Hepatocyte (in vitro differentiated cells): ENCODE measurements at regions not wholly inside any gene's neighbourhood (a gene's known extent, or its start where the extent isn't known, plus 50 kb on each side); places are given as distances from the start of the nearest gene placed in this dataset.

Source experiments
- DNase-seq: peaks from one replicate; pipeline ENCODE4 v3.0.0-alpha.2; 2016; ENCODE audit warnings: low spot score
- H2AFZ ChIP-seq: fragments of 200-600 bp; sonication (generic); 2 replicates; pipeline ENCODE4 v1.6.0; 2016; ENCODE audit warnings: antibody characterized with exemption, mild to moderate bottlenecking
- H3K27ac ChIP-seq: fragments of 200-600 bp; sonication (generic); 2 replicates; pipeline ENCODE4 v1.5.1; 2016; ENCODE audit warnings: mild to moderate bottlenecking
- H3K27me3 ChIP-seq: fragments of 200-600 bp; sonication (generic); 2 replicates; pipeline ENCODE4 v1.6.1; 2016
- H3K36me3 ChIP-seq: fragments of 200-600 bp; sonication (generic); replicated peaks from 2 replicates; pipeline ENCODE4 v1.5.1; 2016; ENCODE audit warnings: low read depth; ENCODE audit not compliant: insufficient read depth
- H3K4me1 ChIP-seq: fragments of 200-600 bp; sonication (generic); 2 replicates; pipeline ENCODE4 v1.5.1; 2016; ENCODE audit warnings: mild to moderate bottlenecking, moderate library complexity; ENCODE audit not compliant: insufficient read depth
- H3K4me2 ChIP-seq: fragments of 200-600 bp; sonication (generic); 2 replicates; pipeline ENCODE4 v1.6.0; 2016
- H3K4me3 ChIP-seq: fragments of 200-600 bp; sonication (generic); 2 replicates; pipeline ENCODE4 v1.5.1; 2016; ENCODE audit warnings: mild to moderate bottlenecking
- H3K79me2 ChIP-seq: fragments of 200-600 bp; sonication (generic); 2 replicates; pipeline ENCODE4 v1.6.0; 2017; ENCODE audit warnings: mild to moderate bottlenecking
- H3K9me2 ChIP-seq: fragments of 200-600 bp; sonication (generic); replicated peaks from 2 replicates; pipeline ENCODE4 v1.6.0; 2017; ENCODE audit warnings: mild to moderate bottlenecking; ENCODE audit not compliant: insufficient read depth
- H3K9me3 ChIP-seq: fragments of 200-600 bp; sonication (generic); 2 replicates; pipeline ENCODE4 v1.5.1; 2016; ENCODE audit warnings: low read depth, mild to moderate bottlenecking
- H4K20me1 ChIP-seq: fragments of 200-600 bp; sonication (generic); 2 replicates; pipeline ENCODE4 v1.6.0; 2016; ENCODE audit warnings: mild to moderate bottlenecking; ENCODE audit not compliant: insufficient read depth, poor library complexity, severe bottlenecking
- CTCF ChIP-seq: fragments of 200-600 bp; sonication (generic); IDR thresholded peaks from 2 replicates; pipeline ENCODE4 v1.5.1; 2016; ENCODE audit warnings: antibody characterized with exemption, mild to moderate bottlenecking; ENCODE audit not compliant: poor library complexity
- EZH2 ChIP-seq: fragments of 200-600 bp; sonication (generic); IDR thresholded peaks from 2 replicates; pipeline ENCODE4 v1.6.1; 2016; ENCODE audit warnings: antibody characterized with exemption, mild to moderate bottlenecking, borderline replicate concordance
- EZH2phosphoT487 ChIP-seq: fragments of 200-600 bp; sonication (generic); IDR thresholded peaks from one replicate; pipeline ENCODE4 v1.6.1; 2018; ENCODE audit warnings: antibody characterized with exemption, mild to moderate bottlenecking, low read depth, moderate library complexity; ENCODE audit not compliant: unreplicated experiment, severe bottlenecking
- WGBS: methylation state at CpG from one replicate; pipeline ENCODE4 v1.1.6; 2016; ENCODE audit warnings: low lambda C conversion rate; ENCODE audit errors: missing lambda C conversion rate; 5-methylcytosine and 5-hydroxymethylcytosine counted together

GRCh38 chr3:187995043-187995400, 158.9 kb upstream of the LPP start:
- no peak overlapping the region for H3K4me3 ChIP-seq
- TF ChIP-seq CTCF (no peak), EZH2phosphoT487 (no peak), EZH2 (no peak)
- no peaks in the 10 kb centered on the region for H3K79me2 ChIP-seq
- H3K27ac ChIP-seq: no peak overlapping the region
- no peaks in the 10 kb centered on the region for H3K27me3 ChIP-seq
- no peaks in the 10 kb centered on the region for H3K9me2 ChIP-seq
- no peaks in the 10 kb centered on the region for H3K9me3 ChIP-seq
- H2AFZ ChIP-seq: no peak overlapping the region
- no peak for DNase-seq
- no peaks in the 10 kb centered on the region for H4K20me1 ChIP-seq
- H3K36me3 ChIP-seq: no peaks in the 10 kb centered on the region
- peaks cover 16% of the 10 kb centered on the region for H3K4me1 ChIP-seq
- no peak overlapping the region for H3K4me2 ChIP-seq

DNA sequence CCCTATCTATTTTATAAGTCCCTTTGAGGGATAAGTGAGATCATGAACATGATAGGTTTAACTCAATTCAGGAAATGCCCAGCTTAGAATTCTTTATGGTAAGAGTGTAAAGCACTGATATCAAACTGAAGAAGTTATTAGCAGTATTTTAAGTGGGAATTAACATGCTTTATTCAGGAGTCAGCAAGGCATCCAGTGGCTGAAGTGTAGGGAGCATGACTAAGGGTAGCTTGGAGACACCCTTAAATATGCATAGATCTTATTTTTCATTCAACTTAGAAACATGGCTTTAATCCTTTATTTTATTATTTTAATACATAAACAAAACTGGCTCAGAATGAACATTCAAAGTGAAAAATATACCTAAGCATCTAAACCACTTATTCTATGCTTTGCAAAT, 158.3 kb upstream of the LPP start:
- Histone ChIP-seq H3K9me3 (no peaks in the 10 kb centered on the region), H4K20me1 (no peaks in the 10 kb centered on the region), H3K36me3 (no peaks in the 10 kb centered on the region), H3K27ac (no peak overlapping the region), H3K4me3 (no peak overlapping the region), H3K79me2 (no peaks in the 10 kb centered on the region), H3K27me3 (no peaks in the 10 kb centered on the region), H3K9me2 (no peaks in the 10 kb centered on the region), H3K4me2 (no peak overlapping the region), H3K4me1 (peaks cover 22% of the 10 kb centered on the region), H2AFZ (no peak overlapping the region)
- no peak for DNase-seq
- TF ChIP-seq EZH2phosphoT487 (no peak), EZH2 (no peak), CTCF (no peak)

GRCh38 chr3:187996609-187997008, 157.3 kb upstream of the LPP start:
- H3K4me1 ChIP-seq: peaks cover 29% of the 10 kb centered on the region
- no peaks in the 10 kb centered on the region for H3K36me3 ChIP-seq
- TF ChIP-seq CTCF (no peak), EZH2phosphoT487 (no peak), EZH2 (no peak)
- no peak overlapping the region for H3K4me3 ChIP-seq
- no peaks in the 10 kb centered on the region for H3K79me2 ChIP-seq
- no peak overlapping the region for H3K4me2 ChIP-seq
- H4K20me1 ChIP-seq: no peaks in the 10 kb centered on the region
- peak overlapping the region; percentile 77 for H3K27ac ChIP-seq
- 76% methylated on average over 2 of the region's 2 CpGs for WGBS
- no peaks in the 10 kb centered on the region for H3K9me3 ChIP-seq
- no peaks in the 10 kb centered on the region for H3K27me3 ChIP-seq
- no peak overlapping the region for H2AFZ ChIP-seq
- H3K9me2 ChIP-seq: no peaks in the 10 kb centered on the region
- DNase-seq: no peak

DNA sequence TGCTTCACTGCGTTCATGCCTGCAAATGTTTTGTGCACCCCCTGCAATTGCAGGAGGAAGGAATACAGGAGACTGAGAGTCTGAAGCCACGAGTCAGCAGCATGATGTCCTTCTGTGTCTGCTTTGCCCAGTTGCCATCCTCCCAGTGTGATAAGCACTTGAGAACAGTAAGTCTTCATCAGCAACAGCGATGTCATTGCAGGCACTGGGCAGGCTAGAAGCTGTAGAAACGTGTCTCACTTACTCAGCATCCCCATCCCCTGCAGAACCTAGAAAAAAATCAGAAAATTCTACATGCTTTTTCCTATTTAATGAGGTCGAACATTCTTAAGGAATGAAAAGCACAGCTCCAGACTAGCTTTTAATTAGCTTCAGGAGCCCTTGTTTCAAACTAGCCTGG, 156.5 kb upstream of the LPP start:
- WGBS: 65% methylated on average over 5 of the region's 5 CpGs
- Histone ChIP-seq H3K79me2 (no peaks in the 10 kb centered on the region), H3K4me2 (peak overlapping the region; percentile 42), H3K9me2 (no peaks in the 10 kb centered on the region), H3K4me3 (no peak overlapping the region), H3K4me1 (peaks cover 38% of the 10 kb centered on the region), H3K36me3 (no peaks in the 10 kb centered on the region), H3K9me3 (no peaks in the 10 kb centered on the region), H3K27ac (peak overlapping the region; percentile 77), H2AFZ (no peak overlapping the region), H4K20me1 (no peaks in the 10 kb centered on the region), H3K27me3 (no peaks in the 10 kb centered on the region)
- no peak for DNase-seq
- no peak for TF ChIP-seq CTCF
- no peak for TF ChIP-seq EZH2phosphoT487
- TF ChIP-seq EZH2: no peak
